Testis (tissue), 2 donors: ENCODE measurements at regions not wholly inside any gene's neighbourhood (a gene's known extent, or its start where the extent isn't known, plus 50 kb on each side); places are given as distances from the start of the nearest gene placed in this dataset.

Source experiments
- CTCF ChIP-seq, 3 experiments: fragments of 450-650 bp in 2 of 3; fragments of 200-600 bp in 1 of 3; sonication (generic) in 1 of 3; IDR thresholded peaks; one replicate each; pipeline ENCODE4 v1.5.1; 2016 to 2019; ENCODE audit warnings: antibody characterized with exemption in 3 of 3, mild to moderate bottlenecking in 2 of 3, moderate library complexity in 1 of 3
- POLR2A ChIP-seq: fragments of 450-650 bp; IDR thresholded peaks from one replicate; pipeline ENCODE4 v1.6.1; 2017; ENCODE audit warnings: antibody characterized with exemption, mild to moderate bottlenecking, moderate library complexity

GRCh38 chr6:6434151-6434550 lies 113.7 kb upstream of the F13A1 start:
- TF ChIP-seq CTCF (IDR thresholded peaks at IDR 0.05) (no peak), POLR2A (no peak)
